ENCODE measurements at regions not wholly inside any gene's neighbourhood (a gene's known extent, or its start where the extent isn't known, plus 50 kb on each side); places are given as distances from the start of the nearest gene placed in this dataset.

DNA sequence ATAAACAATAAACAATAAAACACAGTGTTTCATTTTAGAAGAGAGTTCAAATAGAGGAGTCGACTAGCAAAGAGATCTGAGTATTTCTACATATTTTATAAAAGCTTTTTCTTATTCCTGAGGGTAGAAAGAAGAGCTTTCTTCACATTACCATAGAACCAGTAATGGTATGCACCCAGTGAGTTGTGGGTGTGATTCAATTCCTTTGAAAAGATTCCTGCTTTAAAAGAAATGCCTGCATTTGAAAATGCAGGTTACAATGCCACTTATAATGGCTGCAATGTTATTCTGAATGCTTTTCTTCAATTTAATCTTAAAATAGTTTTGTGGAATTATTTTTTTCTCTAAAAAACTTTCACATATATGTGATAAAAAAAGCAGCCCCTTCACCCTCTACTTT, 178.1 kb downstream of the CDC14C start:
- DNase-seq (ENCODE audit: low read depth, low spot score) (no peak), ATAC-seq (no peak)
- Histone ChIP-seq H4K20me1 (ENCODE audit: insufficient read depth) (no peaks in the 10 kb centered on the region), H3K9me2 (ENCODE audit: insufficient read depth) (no peaks in the 10 kb centered on the region), H3K4me1 (ENCODE audit: control insufficient read depth in 1 of 2, insufficient read depth in 2 of 2, low read length in 2 of 2) (no peaks in the 10 kb centered on the region), H3K9me3 (ENCODE audit: control insufficient read depth in 1 of 2, insufficient read depth in 1 of 2, low read depth in 1 of 2, low read length in 2 of 2) (peaks cover 8 to 11% of the 10 kb centered on the region in 2 experiments; a peak in 2 of 4 replicates), H3K4me3 (replicated peaks in 1 of 2; ENCODE audit: low read depth in 1 of 2, low read length in 2 of 2) (no peak overlapping the region), H3K4me2 (ENCODE audit: low read length) (no peak overlapping the region), H3K36me3 (ENCODE audit: control insufficient read depth in 1 of 2, insufficient read depth in 2 of 2, low read length in 2 of 2) (no peaks in the 10 kb centered on the region), H3K27me3 (ENCODE audit: insufficient read depth, low read length) (no peaks in the 10 kb centered on the region), H3K9ac (ENCODE audit: low read length) (no peak overlapping the region), H2AFZ (ENCODE audit: low read depth, low read length, poor library complexity, severe bottlenecking) (no peak overlapping the region), H3K27ac (ENCODE audit: low read depth, low read length) (no peak overlapping the region), H3K79me2 (ENCODE audit: insufficient read depth, low read length) (no peaks in the 10 kb centered on the region)
- ChIA-PET RAD21 (ENCODE audit: low non-redundant PET in 1 of 2, low total read pairs in 2 of 2, uncharacterized antibody in 2 of 2, unreplicated experiment in 2 of 2) (no interaction called here), CTCF (no interaction called here), POLR2A (no interaction called here)
- no TSS peak for BruUV-seq (replicated peaks)
- TF ChIP-seq, protein P1, sequence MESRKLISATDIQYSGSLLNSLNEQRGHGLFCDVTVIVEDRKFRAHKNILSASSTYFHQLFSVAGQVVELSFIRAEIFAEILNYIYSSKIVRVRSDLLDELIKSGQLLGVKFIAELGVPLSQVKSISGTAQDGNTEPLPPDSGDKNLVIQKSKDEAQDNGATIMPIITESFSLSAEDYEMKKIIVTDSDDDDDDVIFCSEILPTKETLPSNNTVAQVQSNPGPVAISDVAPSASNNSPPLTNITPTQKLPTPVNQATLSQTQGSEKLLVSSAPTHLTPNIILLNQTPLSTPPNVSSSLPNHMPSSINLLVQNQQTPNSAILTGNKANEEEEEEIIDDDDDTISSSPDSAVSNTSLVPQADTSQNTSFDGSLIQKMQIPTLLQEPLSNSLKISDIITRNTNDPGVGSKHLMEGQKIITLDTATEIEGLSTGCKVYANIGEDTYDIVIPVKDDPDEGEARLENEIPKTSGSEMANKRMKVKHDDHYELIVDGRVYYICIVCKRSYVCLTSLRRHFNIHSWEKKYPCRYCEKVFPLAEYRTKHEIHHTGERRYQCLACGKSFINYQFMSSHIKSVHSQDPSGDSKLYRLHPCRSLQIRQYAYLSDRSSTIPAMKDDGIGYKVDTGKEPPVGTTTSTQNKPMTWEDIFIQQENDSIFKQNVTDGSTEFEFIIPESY (IDR thresholded peaks at IDR 0.05; ENCODE audit: extremely low read depth, insufficient replicate concordance, low read length) = no peak
- TF ChIP-seq CEBPB (IDR thresholded peaks at IDR 0.05; ENCODE audit: low read depth) = no peak
- TF ChIP-seq EZH2 (IDR thresholded peaks at IDR 0.05) = no peak
- no peak for TF ChIP-seq ZNF274 (IDR thresholded peaks at IDR 0.05; ENCODE audit: low read depth, low read length)
- no peak for TF ChIP-seq FOSL1 (IDR thresholded peaks at IDR 0.05; ENCODE audit: low read depth)
- no peak for TF ChIP-seq EGR1 (IDR thresholded peaks at IDR 0.05; ENCODE audit: low read depth)
- TF ChIP-seq SP1 (IDR thresholded peaks at IDR 0.05; ENCODE audit: low read depth) = no peak
- no peak for TF ChIP-seq RAD21 (IDR thresholded peaks at IDR 0.05; ENCODE audit: low read depth)
- no peak for TF ChIP-seq POLR2A (IDR thresholded peaks at IDR 0.05; ENCODE audit: borderline replicate concordance, extremely low read depth, insufficient read depth, insufficient read length)
- TF ChIP-seq JUND (IDR thresholded peaks at IDR 0.05) = no peak
- TF ChIP-seq, protein P2, sequence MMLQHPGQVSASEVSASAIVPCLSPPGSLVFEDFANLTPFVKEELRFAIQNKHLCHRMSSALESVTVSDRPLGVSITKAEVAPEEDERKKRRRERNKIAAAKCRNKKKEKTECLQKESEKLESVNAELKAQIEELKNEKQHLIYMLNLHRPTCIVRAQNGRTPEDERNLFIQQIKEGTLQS (IDR thresholded peaks at IDR 0.05) = no peak
- TF ChIP-seq MAX (IDR thresholded peaks at IDR 0.05) = no peak
- TF ChIP-seq, protein P3, sequence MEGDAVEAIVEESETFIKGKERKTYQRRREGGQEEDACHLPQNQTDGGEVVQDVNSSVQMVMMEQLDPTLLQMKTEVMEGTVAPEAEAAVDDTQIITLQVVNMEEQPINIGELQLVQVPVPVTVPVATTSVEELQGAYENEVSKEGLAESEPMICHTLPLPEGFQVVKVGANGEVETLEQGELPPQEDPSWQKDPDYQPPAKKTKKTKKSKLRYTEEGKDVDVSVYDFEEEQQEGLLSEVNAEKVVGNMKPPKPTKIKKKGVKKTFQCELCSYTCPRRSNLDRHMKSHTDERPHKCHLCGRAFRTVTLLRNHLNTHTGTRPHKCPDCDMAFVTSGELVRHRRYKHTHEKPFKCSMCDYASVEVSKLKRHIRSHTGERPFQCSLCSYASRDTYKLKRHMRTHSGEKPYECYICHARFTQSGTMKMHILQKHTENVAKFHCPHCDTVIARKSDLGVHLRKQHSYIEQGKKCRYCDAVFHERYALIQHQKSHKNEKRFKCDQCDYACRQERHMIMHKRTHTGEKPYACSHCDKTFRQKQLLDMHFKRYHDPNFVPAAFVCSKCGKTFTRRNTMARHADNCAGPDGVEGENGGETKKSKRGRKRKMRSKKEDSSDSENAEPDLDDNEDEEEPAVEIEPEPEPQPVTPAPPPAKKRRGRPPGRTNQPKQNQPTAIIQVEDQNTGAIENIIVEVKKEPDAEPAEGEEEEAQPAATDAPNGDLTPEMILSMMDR (IDR thresholded peaks at IDR 0.05 in 2 of 3, conservative IDR thresholded peaks at IDR 0.05 in 1 of 3; ENCODE audit: borderline replicate concordance in 1 of 3, insufficient read depth in 1 of 3, low read depth in 2 of 3, low read length in 2 of 3) = no peak
- no peak for TF ChIP-seq REST (IDR thresholded peaks at IDR 0.05; ENCODE audit: low read depth)
- no peak for TF ChIP-seq CBX3 (IDR thresholded peaks at IDR 0.05; ENCODE audit: low read depth)
- TF ChIP-seq ELF1 (IDR thresholded peaks at IDR 0.05; ENCODE audit: borderline replicate concordance, low read depth) = no peak
- no peak for TF ChIP-seq YY1 (IDR thresholded peaks at IDR 0.05; ENCODE audit: extremely low read depth, insufficient replicate concordance, low read depth, low read length)
- TF ChIP-seq TCF7L2 (IDR thresholded peaks at IDR 0.05; ENCODE audit: borderline replicate concordance, extremely low read depth, insufficient read depth, insufficient read length) = no peak
- no peak for TF ChIP-seq POLR2AphosphoS5 (IDR thresholded peaks at IDR 0.05; ENCODE audit: low read depth, low read length)
- no peak for TF ChIP-seq ZFX (IDR thresholded peaks at IDR 0.05)
- intact Hi-C loops (cut with micrococcal nuclease) = no loop called here
